ENCODE measurements at regions not wholly inside any gene's neighbourhood (a gene's known extent, or its start where the extent isn't known, plus 50 kb on each side); places are given as distances from the start of the nearest gene placed in this dataset.

GRCh38 chr2:468648-469336 lies 180.9 kb upstream of the ALKAL2 start:
- H3K36me3 Mint-ChIP-seq (ENCODE audit: low read depth) = no peaks in the 10 kb centered on the region
- H3K9me3 ChIP-seq (ENCODE audit: control insufficient read depth in 1 of 2, insufficient read depth in 1 of 2, low read length in 2 of 2) = peaks cover 4 to 24% of the 10 kb centered on the region in 2 experiments
- H3K4me3 Mint-ChIP-seq = no peak overlapping the region
- ChIA-PET CTCF (no interaction called here), POLR2A (interaction anchor here (1.0 kb wide), 1 partner anchor 13 kb away, joined by 3 read pairs; no protein-coding TSS in a partner anchor)
- no peak for DNase-seq
- H3K36me3 ChIP-seq (ENCODE audit: insufficient read depth, low read length) = no peaks in the 10 kb centered on the region
- peaks cover 36 to 42% of the 10 kb centered on the region in 2 experiments for H3K27me3 ChIP-seq (ENCODE audit: control insufficient read depth in 1 of 2, insufficient read depth in 2 of 2, low read length in 2 of 2)
- peaks cover 57% of the 10 kb centered on the region for H3K27me3 Mint-ChIP-seq
- peaks cover 10% of the 10 kb centered on the region for H3K4me1 ChIP-seq (ENCODE audit: insufficient read depth, low read length)
- intact Hi-C loops (cut with DNase I, micrococcal nuclease) = no loop called here
- H3K27ac ChIP-seq (ENCODE audit: low read depth in 1 of 2, low read length in 2 of 2) = no peak overlapping the region
- peaks cover 5% of the 10 kb centered on the region for H3K4me1 Mint-ChIP-seq (ENCODE audit: low read depth)
- H3K4me3 ChIP-seq (ENCODE audit: low read length) = no peak overlapping the region
- H3K27ac Mint-ChIP-seq = no peak overlapping the region
- peaks cover 8% of the 10 kb centered on the region for H3K9me3 Mint-ChIP-seq
- TF ChIP-seq CTCF (IDR thresholded peaks at IDR 0.05) = no peak
- ATAC-seq (ENCODE audit: poor library complexity) = no peak

GRCh38 chr2:467892-468647 lies 180.2 kb upstream of the ALKAL2 start:
- Histone ChIP-seq H3K9me3 (ENCODE audit: control insufficient read depth in 1 of 2, insufficient read depth in 1 of 2, low read length in 2 of 2) (peaks cover 0 to 24% of the 10 kb centered on the region in 2 experiments), H3K27me3 (ENCODE audit: control insufficient read depth in 1 of 2, insufficient read depth in 2 of 2, low read length in 2 of 2) (peaks cover 36 to 49% of the 10 kb centered on the region in 2 experiments), H3K36me3 (ENCODE audit: insufficient read depth, low read length) (no peaks in the 10 kb centered on the region), H3K4me1 (ENCODE audit: insufficient read depth, low read length) (peaks cover 10% of the 10 kb centered on the region), H3K27ac (ENCODE audit: low read depth in 1 of 2, low read length in 2 of 2) (no peak overlapping the region), H3K4me3 (ENCODE audit: low read length) (no peak overlapping the region)
- TF ChIP-seq CTCF (IDR thresholded peaks at IDR 0.05) = no peak
- intact Hi-C loops (cut with DNase I, micrococcal nuclease) = no loop called here
- no peak for ATAC-seq (ENCODE audit: poor library complexity)
- peaks cover 62% of the 10 kb centered on the region for H3K27me3 Mint-ChIP-seq
- ChIA-PET CTCF (no interaction called here), POLR2A (interaction anchor here (1.0 kb wide), 1 partner anchor 12 kb away, joined by 3 read pairs; no protein-coding TSS in a partner anchor)
- H3K36me3 Mint-ChIP-seq (ENCODE audit: low read depth) = no peaks in the 10 kb centered on the region
- H3K4me3 Mint-ChIP-seq = no peak overlapping the region
- no peak for DNase-seq
- H3K4me1 Mint-ChIP-seq (ENCODE audit: low read depth) = peaks cover 5% of the 10 kb centered on the region
- peaks cover 6% of the 10 kb centered on the region for H3K9me3 Mint-ChIP-seq
- no peak overlapping the region for H3K27ac Mint-ChIP-seq

GRCh38 chr2:467543-467891 lies 179.6 kb upstream of the ALKAL2 start:
- intact Hi-C loops (cut with DNase I, micrococcal nuclease) = no loop called here
- Histone ChIP-seq H3K9me3 (ENCODE audit: control insufficient read depth in 1 of 2, insufficient read depth in 1 of 2, low read length in 2 of 2) (peaks cover 0 to 24% of the 10 kb centered on the region in 2 experiments), H3K4me1 (ENCODE audit: insufficient read depth, low read length) (peaks cover 10% of the 10 kb centered on the region), H3K27ac (ENCODE audit: low read depth in 1 of 2, low read length in 2 of 2) (no peak overlapping the region), H3K27me3 (ENCODE audit: control insufficient read depth in 1 of 2, insufficient read depth in 2 of 2, low read length in 2 of 2) (peaks cover 36 to 50% of the 10 kb centered on the region in 2 experiments), H3K4me3 (ENCODE audit: low read length) (no peak overlapping the region), H3K36me3 (ENCODE audit: insufficient read depth, low read length) (no peaks in the 10 kb centered on the region)
- no peaks in the 10 kb centered on the region for H3K36me3 Mint-ChIP-seq (ENCODE audit: low read depth)
- POLR2A ChIA-PET = interaction anchor here (1.0 kb wide), 1 partner anchor 12 kb away, joined by 3 read pairs; no protein-coding TSS in a partner anchor
- H3K27ac Mint-ChIP-seq = no peak overlapping the region
- no peak overlapping the region for H3K4me3 Mint-ChIP-seq
- peaks cover 1% of the 10 kb centered on the region for H3K9me3 Mint-ChIP-seq
- TF ChIP-seq CTCF (IDR thresholded peaks at IDR 0.05) = no peak
- peaks cover 66% of the 10 kb centered on the region for H3K27me3 Mint-ChIP-seq
- DNase-seq = no peak
- CTCF ChIA-PET = no interaction called here
- ATAC-seq (ENCODE audit: poor library complexity) = no peak
- peaks cover 5% of the 10 kb centered on the region for H3K4me1 Mint-ChIP-seq (ENCODE audit: low read depth)

Data from CD4-positive, alpha-beta T cell (primary cell).